GM12878 (cell line): ENCODE measurements at regions not wholly inside any gene's neighbourhood (a gene's known extent, or its start where the extent isn't known, plus 50 kb on each side); places are given as distances from the start of the nearest gene placed in this dataset.
A peak's percentile ranks its signal among the peaks of the same experiment; 100 is the strongest.

Experiments used
- ATAC-seq: fragments of 200-7000 bp; cut with Tn5 transposase; 3 replicates; pipeline ENCODE4 v1.9.1; 2020; ENCODE audit warnings: mild to moderate bottlenecking, moderate library complexity
- BruUV-seq: library from RNA; stranded (reverse); fragments of 400-500 nt; replicated peaks from 2 replicates; lab custom pipeline; 2021; lab: Mats Ljungman, UMichigan
- CTCF ChIA-PET: fragments of 300-600 bp; sonication (Branson Sonifier 250); formaldehyde crosslinking; extraction: SDS; loops from one replicate; lab custom pipeline; 2021; ENCODE audit warnings: inconsistent platforms; lab: Yijun Ruan, JAX
- POLR2A ChIA-PET: fragments of 350-600 bp; formaldehyde crosslinking; extraction: SDS; loops from one replicate; lab custom pipeline; 2021; ENCODE audit warnings: inconsistent platforms; lab: Charles Lee
- RAD21 ChIA-PET: fragments of 300-600 bp; sonication (Branson Sonifier 250); formaldehyde crosslinking; loops from one replicate; lab custom pipeline; 2023; ENCODE audit warnings: antibody characterized with exemption; ENCODE audit not compliant: unreplicated experiment; lab: Charles Lee
- SMC1A ChIA-PET: fragments of 300-600 bp; sonication (Branson Sonifier 250); formaldehyde crosslinking; loops from one replicate; lab custom pipeline; 2023; ENCODE audit not compliant: unreplicated experiment, uncharacterized antibody; lab: Charles Lee
- DNase-seq: peaks from one replicate; pipeline ENCODE4 v3.0.0-alpha.2; 2011; ENCODE audit warnings: low read depth, low spot score
- FAIRE-seq: peaks from 3 replicates; lab custom pipeline; 2011; peaks lifted over from hg19 to GRCh38; lab: Jason Lieb, UNC
- H2AFZ ChIP-seq: 2 replicates; pipeline ENCODE4 v1.6.0; 2011; ENCODE audit warnings: low read depth, low read length, control low read depth; ENCODE audit not compliant: control insufficient read depth
- H3K27ac ChIP-seq: 2 replicates; pipeline ENCODE4 v1.5.1; 2011; ENCODE audit warnings: control low read depth; ENCODE audit not compliant: control insufficient read depth, insufficient read depth
- H3K27me3 ChIP-seq, 2 experiments: replicated peaks in 1 of 2; 2 replicates each; pipeline versions ENCODE4 v1.6.0 to v1.6.1; 2011; ENCODE audit warnings: low read length in 1 of 2; ENCODE audit not compliant: control insufficient read depth in 2 of 2, insufficient read depth in 2 of 2
- H3K36me3 ChIP-seq, 2 experiments: 2 replicates each; pipeline ENCODE4 v1.5.1; 2011; ENCODE audit warnings: low read length in 1 of 2; ENCODE audit not compliant: control insufficient read depth in 2 of 2, insufficient read depth in 2 of 2
- H3K4me1 ChIP-seq: 2 replicates; pipeline ENCODE4 v1.6.1; 2011; ENCODE audit warnings: mild to moderate bottlenecking, low read length, moderate library complexity, mixed read lengths; ENCODE audit not compliant: control insufficient read depth, insufficient read depth
- H3K4me2 ChIP-seq: 2 replicates; pipeline ENCODE4 v1.6.0; 2011; ENCODE audit warnings: control low read depth; ENCODE audit not compliant: control insufficient read depth, insufficient read depth
- H3K4me3 ChIP-seq: fragments of 200-600 bp; sonication (generic); 2 replicates; pipeline ENCODE4 v1.5.1; 2016
- H3K79me2 ChIP-seq: 2 replicates; pipeline ENCODE4 v1.6.0; 2011; ENCODE audit warnings: low read length; ENCODE audit not compliant: control insufficient read depth, insufficient read depth
- H3K9ac ChIP-seq: 2 replicates; pipeline ENCODE4 v1.8.0; 2011; ENCODE audit warnings: low read length, control low read depth, mixed read lengths; ENCODE audit not compliant: control insufficient read depth, insufficient read depth
- H3K9me3 ChIP-seq: replicated peaks from 3 replicates; pipeline ENCODE4 v1.5.1; 2011; ENCODE audit warnings: mild to moderate bottlenecking, low read length; ENCODE audit not compliant: control insufficient read depth, insufficient read depth
- H4K20me1 ChIP-seq: 2 replicates; pipeline ENCODE4 v1.6.0; 2011; ENCODE audit not compliant: control insufficient read depth, insufficient read depth
- MYC ChIP-seq: IDR thresholded peaks from 2 replicates; pipeline ENCODE4 v1.6.1; 2011; ENCODE audit warnings: mild to moderate bottlenecking, low read length, moderate library complexity, inconsistent platforms; ENCODE audit not compliant: insufficient read depth, insufficient replicate concordance, insufficient read length, severe bottlenecking
- POLR2AphosphoS5 ChIP-seq: IDR thresholded peaks from 2 replicates; pipeline ENCODE4 v1.6.1; 2011; ENCODE audit warnings: mild to moderate bottlenecking, low read length, inconsistent platforms
- RFX5 ChIP-seq: IDR thresholded peaks from 2 replicates; pipeline ENCODE4 v1.6.1; 2011; ENCODE audit warnings: low read depth, low read length, improper control_type of control experiment
- TCF7 ChIP-seq: IDR thresholded peaks from 2 replicates; pipeline ENCODE4 v1.6.1; 2014; ENCODE audit warnings: antibody characterized with exemption, borderline replicate concordance
- USF2 ChIP-seq: IDR thresholded peaks from 2 replicates; pipeline ENCODE4 v1.6.1; 2011; ENCODE audit warnings: low read depth, low read length, improper control_type of control experiment, borderline replicate concordance
- ZNF217 ChIP-seq: fragments of 450-650 bp; IDR thresholded peaks from 2 replicates; pipeline ENCODE4 v1.6.1; 2017; ENCODE audit warnings: antibody characterized with exemption, mild to moderate bottlenecking
- ZNF384 ChIP-seq: IDR thresholded peaks from 2 replicates; pipeline ENCODE4 v1.6.1; 2012; ENCODE audit warnings: low read depth, mild to moderate bottlenecking, low read length, improper control_type of control experiment, borderline replicate concordance
- ZZZ3 ChIP-seq: IDR thresholded peaks from 2 replicates; pipeline ENCODE4 v1.6.1; 2011; ENCODE audit warnings: low read depth; ENCODE audit not compliant: control insufficient read depth, insufficient read length
- WGBS: methylation state at CpG from one replicate; pipeline ENCODE4 v1.1.6; 2016; ENCODE audit warnings: low lambda C conversion rate; ENCODE audit not compliant: insufficient replicate concordance, insufficient coverage; ENCODE audit errors: missing lambda C conversion rate; 5-methylcytosine and 5-hydroxymethylcytosine counted together
- in situ Hi-C: fragments of 300-500 bp; cut with MboI; formaldehyde crosslinking; loops from 9 replicates; pipeline ENCODE4 v1.14.3; 2018; ENCODE audit warnings: mixed read lengths
- intact Hi-C: fragments of 100-400 bp; cut with micrococcal nuclease; formaldehyde crosslinking; loops from one replicate; pipeline ENCODE4 v1.14.2; 2022; ENCODE audit not compliant: unreplicated experiment

- Histone ChIP-seq H3K4me2 (no peak overlapping the region), H3K4me1 (no peaks in the 10 kb centered on the region), H3K36me3 (no peaks in the 10 kb centered on the region), H3K4me3 (no peak overlapping the region), H2AFZ (no peak overlapping the region), H3K27me3 (no peaks in the 10 kb centered on the region), H4K20me1 (no peaks in the 10 kb centered on the region; the same call in 1 of the 2 replicates), H3K9ac (no peak overlapping the region), H3K79me2 (no peaks in the 10 kb centered on the region), H3K27ac (no peak overlapping the region), H3K9me3 (no peaks in the 10 kb centered on the region)
- no peak for TF ChIP-seq ZZZ3
- TF ChIP-seq RFX5, result no peak
- no peak for TF ChIP-seq ZNF384
- no peak for TF ChIP-seq USF2
- no peak for TF ChIP-seq TCF7
- TF ChIP-seq ZNF217, result no peak
- no peak for TF ChIP-seq POLR2AphosphoS5
- TF ChIP-seq MYC, result no peak
- RAD21 ChIA-PET, result no interaction called here
- SMC1A ChIA-PET, result interaction anchor here (0.6 kb wide), 2 partner anchors 718 to 1894 kb away, joined by 3 read pairs; no protein-coding TSS in a partner anchor
- in situ Hi-C loops (loop anchor here (25.0 kb wide), 1 partner anchor 713 kb away; no protein-coding TSS in a partner anchor), intact Hi-C loops (loop anchor here (1.0 to 2.0 kb wide), 2 partner anchors 709 to 719 kb away; no protein-coding TSS in a partner anchor)
- POLR2A ChIA-PET, result no interaction called here
- FAIRE-seq, result no peak
- BruUV-seq, result no TSS peak
- DNase-seq, result no peak
- peak; percentile 52 for ATAC-seq
- WGBS, result 11% methylated on average over 13 of the region's 13 CpGs
- CTCF ChIA-PET, result interaction anchor here (1.3 to 1.5 kb wide), 3 partner anchors 12 to 713 kb away, joined by 3 to 5 read pairs (median 4); no protein-coding TSS in a partner anchor
These were observed 563.0 kb upstream of the SEMA3D start for GRCh38 chr7:85749696-85750453.
